GM19468 (cell line): ENCODE measurements at regions not wholly inside any gene's neighbourhood (a gene's known extent, or its start where the extent isn't known, plus 50 kb on each side); places are given as distances from the start of the nearest gene placed in this dataset.
A peak's percentile ranks its signal among the peaks of the same experiment; 100 is the strongest.

Experiments used
- ATAC-seq: cut with Tn5 transposase; IDR thresholded peaks from one replicate; pipeline ENCODE4 v1.9.1; 2021; ENCODE audit warnings: mild to moderate bottlenecking, moderate library complexity, moderate number of reproducible peaks; ENCODE audit not compliant: unreplicated experiment; ENCODE audit errors: extremely low read depth

- ATAC-seq: peak; percentile 88
Observed at GRCh38 chr13:73702419-73703071, 431.7 kb downstream of the KLF12 start.

- no peak for ATAC-seq
Observed at GRCh38 chr13:73701160-73701559, 433.0 kb downstream of the KLF12 start.

DNA sequence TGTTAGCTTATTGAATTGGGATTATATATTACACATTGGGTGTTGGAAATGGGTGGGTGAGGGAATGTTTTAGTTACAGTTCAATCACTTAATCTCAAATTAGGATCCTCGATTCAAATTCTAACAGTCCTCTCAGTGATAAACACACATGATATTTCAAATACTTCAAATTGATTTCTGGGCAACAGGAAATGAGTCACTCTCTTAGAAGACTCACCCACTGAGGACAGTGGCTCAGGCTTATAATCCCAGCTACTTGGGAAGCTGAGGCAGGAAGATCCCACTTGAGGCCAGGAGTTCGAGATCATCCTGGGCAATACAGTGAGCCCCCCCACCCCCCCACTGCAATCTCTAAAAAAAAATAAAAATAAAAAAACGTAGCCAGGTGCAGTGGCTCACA is 435.3 kb downstream of the KLF12 start:
- ATAC-seq: no peak

GRCh38 chr13:73697166-73697565 is 437.0 kb downstream of the KLF12 start:
- no peak for ATAC-seq

DNA sequence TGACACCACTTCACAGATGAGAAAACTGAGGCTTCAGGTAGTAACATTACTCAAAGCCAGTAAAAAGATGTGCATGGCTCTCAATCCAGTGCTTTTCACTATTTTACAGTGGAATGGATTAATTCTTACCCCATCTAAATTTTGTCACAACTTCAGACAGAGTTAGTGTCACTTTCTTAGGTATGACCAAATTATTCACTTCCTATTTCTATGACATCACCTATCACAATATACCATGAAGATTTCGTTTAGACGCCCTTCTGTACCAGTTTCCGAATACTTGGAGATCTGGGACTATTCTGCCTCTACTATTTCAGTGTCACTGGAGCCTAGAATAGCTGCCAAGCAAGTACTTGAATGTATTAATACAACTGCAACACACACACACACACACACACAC is 437.5 kb downstream of the KLF12 start:
- ATAC-seq: no peak

- no peak for ATAC-seq
Observed at GRCh38 chr13:73696271-73696670, 437.9 kb downstream of the KLF12 start.

DNA sequence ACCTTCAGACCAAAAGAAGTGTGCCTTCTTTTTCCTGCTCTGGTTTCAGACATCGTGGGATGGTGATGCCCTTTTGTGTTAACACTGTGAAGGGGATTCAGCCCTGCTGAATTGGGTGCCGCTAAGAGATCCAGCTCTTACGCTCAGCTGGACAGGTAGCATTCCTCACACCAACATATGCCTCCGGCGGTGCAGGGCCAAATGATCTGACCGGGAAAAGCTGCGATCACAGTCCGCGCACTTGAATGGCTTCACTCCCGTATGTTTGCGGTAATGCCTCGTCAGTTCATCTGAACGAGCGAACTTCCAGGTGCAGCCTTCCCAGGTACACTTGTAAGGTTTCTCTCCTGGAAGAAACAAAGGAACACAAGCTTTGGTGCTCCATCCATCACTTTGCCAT is 438.9 kb downstream of the KLF12 start:
- no peak for ATAC-seq

DNA sequence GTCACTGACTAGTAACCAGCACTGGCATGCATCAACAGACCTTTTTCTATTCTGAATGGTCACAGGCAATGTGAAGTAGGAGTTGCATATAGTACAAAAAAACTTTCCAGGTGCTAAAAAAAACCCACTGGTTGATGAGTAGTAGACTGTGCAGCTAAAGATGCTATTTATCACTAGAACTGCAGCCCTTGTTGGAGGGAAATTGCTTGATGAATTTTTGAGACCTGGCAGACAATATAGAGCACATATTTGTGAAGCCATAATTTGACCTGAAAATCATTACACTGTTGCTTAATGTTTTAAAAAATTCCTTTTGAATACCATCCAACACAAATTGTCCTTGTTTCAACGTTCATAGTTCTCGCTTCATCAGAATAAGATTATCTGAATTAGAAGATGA is 441.0 kb downstream of the KLF12 start:
- ATAC-seq: peak; percentile 7

- ATAC-seq: no peak
Observed at GRCh38 chr13:73691891-73692290, 442.3 kb downstream of the KLF12 start.

- ATAC-seq: no peak
Observed at GRCh38 chr13:73687929-73688328, 446.3 kb downstream of the KLF12 start.

GRCh38 chr13:73687087-73687486 is 447.1 kb downstream of the KLF12 start:
- ATAC-seq: no peak

- ATAC-seq: no peak
Observed at GRCh38 chr13:73684750-73685149, 449.5 kb downstream of the KLF12 start.

- ATAC-seq: no peak
Observed at GRCh38 chr13:73684286-73684685, 449.9 kb downstream of the KLF12 start.

GRCh38 chr13:73683746-73684145 is 450.5 kb downstream of the KLF12 start:
- no peak for ATAC-seq

DNA sequence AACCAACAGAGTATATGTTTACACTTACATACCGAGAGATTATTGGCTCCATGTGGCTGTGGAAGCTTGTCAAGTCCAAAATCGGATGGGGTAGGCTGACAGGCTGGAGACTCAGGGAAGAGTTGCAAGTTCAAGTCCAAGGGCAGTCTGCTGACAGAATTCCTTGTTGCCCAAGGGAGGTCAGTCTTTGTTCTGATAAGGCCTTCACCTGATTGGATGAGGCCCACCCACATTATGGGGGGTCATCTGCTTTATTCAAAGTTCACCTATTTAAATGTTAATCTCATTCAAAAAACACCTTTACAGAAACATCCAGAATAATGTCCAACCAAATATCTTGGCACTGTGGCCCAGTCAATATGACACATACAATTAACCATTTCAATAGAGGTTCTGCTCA is 452.4 kb downstream of the KLF12 start:
- ATAC-seq: no peak

GRCh38 chr13:73681015-73681414 is 453.2 kb downstream of the KLF12 start:
- no peak for ATAC-seq

DNA sequence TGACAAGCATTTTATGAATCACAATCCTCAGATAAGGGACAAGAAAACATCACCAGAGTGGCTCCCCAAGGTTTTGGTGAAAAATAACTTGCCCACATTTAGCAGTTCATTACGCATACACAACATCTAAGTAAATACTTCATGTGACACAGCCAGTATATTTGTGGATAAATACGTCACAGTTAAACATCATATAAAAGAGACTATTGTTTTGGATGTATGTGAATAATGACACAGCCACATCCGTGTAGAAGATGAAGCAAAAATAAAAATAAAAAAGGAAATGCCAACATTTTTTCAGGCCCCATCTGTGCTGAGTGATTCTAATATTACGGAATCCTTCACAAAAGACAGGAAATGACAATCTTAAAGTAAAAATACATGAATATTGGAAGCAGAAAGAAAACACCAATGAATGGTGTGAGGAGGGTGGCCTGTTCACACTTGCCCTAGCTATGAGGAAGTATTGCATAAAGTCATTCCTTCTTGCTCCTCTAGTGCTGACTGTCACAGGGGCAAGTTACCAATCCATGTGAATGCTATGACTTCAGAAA is 457.1 kb downstream of the KLF12 start:
- ATAC-seq: no peak

DNA sequence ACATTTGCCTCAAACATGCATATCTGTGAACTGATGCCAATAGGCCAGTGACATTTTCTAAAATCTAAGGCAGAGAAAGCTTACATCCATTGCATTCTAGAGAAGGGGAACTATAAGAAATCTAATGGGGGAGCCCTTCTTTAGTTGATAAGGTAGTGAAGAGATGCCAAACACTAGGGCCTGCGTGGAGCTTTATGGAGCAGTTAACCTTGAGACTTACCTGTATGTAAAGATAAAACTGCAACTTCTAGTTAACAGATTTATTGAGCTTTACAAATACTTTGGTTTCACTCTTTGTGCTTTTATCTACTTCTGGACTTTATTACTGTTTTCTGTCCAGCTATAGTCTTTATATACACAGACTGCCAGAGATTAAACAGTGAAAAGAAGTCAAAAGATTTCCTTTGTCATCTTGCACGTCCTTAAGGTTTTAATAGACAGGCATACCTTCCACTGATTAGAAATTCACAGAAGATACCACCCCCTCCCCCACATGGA is 457.6 kb downstream of the KLF12 start:
- ATAC-seq: no peak

DNA sequence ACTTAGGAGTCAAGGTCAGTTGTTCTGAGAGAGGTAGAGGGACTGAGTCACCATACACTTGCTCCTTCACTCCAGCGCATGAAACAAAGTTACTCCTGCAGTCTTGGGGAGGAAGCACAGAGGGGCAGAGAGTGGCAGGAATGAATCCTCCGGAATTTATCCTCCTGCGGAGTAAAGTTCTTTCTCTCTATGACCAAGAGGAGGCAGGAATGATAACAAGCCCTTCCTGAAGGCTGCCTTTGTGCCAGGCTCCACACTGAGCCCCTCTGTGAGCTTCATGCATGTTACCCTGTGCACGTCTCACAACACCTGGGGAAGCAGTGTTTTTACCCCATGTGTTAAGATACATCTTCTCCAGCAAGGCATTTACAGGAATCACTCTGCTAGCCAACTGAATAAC is 458.4 kb downstream of the KLF12 start:
- no peak for ATAC-seq

- ATAC-seq: no peak
Observed at GRCh38 chr13:73674570-73674969, 459.6 kb downstream of the KLF12 start.

GRCh38 chr13:73673931-73674330 is 460.3 kb downstream of the KLF12 start:
- no peak for ATAC-seq

DNA sequence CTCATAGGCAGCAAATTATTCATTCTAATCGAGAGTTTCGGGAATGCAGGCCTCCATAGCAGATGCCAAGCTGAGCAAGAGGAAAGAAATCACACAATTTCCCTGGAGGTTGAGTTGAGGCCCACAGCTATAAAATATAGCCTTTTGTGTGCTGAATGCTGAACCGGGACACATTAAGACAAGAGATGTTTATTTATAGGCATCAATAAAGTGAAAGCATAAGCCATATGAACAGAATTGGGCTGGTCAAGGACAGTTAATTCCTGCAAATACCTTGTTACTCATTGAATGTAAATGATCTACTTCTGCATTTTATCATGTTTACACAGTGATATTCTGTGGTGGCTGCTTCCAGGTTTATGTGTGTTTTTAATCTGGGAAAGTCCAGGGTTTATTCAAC is 461.7 kb downstream of the KLF12 start:
- ATAC-seq: no peak
